ENCODE measurements at regions not wholly inside any gene's neighbourhood (a gene's known extent, or its start where the extent isn't known, plus 50 kb on each side); places are given as distances from the start of the nearest gene placed in this dataset.

DNA sequence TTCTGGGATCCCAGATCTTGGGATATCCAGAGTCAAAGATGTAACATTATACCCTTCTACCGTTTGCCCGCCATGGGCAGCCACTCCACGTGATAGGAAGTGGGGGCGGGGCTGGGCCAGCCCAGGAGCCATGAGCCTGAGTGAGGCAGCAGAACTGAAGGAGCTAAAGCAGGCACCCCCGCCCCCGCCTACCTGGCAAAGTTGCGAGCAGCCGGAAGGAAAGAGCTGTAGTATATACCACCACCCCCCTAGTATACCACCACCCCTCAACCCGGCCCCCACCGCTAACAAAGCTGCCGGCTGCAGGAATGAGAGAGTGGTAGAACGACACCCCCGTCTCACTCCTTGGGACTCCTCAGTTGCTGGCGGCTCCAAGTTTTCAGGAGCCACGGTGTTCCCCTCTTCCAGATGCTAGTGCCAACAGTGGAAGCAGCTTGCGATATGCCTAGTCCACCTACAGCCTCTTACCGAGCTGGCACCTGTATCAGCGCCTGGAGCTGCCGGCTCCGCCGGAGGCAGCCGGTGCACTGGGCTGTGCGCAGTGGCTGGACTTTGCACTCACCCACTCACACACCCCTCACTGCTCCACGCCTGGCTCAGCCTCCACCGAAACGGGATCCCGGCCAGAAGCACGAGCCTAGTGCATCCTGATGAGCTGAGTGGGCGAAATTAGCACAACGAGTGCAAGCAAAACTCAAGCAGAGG lies 230.7 kb upstream of the PRR20A start:
- TF ChIP-seq, protein P1, sequence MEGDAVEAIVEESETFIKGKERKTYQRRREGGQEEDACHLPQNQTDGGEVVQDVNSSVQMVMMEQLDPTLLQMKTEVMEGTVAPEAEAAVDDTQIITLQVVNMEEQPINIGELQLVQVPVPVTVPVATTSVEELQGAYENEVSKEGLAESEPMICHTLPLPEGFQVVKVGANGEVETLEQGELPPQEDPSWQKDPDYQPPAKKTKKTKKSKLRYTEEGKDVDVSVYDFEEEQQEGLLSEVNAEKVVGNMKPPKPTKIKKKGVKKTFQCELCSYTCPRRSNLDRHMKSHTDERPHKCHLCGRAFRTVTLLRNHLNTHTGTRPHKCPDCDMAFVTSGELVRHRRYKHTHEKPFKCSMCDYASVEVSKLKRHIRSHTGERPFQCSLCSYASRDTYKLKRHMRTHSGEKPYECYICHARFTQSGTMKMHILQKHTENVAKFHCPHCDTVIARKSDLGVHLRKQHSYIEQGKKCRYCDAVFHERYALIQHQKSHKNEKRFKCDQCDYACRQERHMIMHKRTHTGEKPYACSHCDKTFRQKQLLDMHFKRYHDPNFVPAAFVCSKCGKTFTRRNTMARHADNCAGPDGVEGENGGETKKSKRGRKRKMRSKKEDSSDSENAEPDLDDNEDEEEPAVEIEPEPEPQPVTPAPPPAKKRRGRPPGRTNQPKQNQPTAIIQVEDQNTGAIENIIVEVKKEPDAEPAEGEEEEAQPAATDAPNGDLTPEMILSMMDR (conservative IDR thresholded peaks at IDR 0.05), result no peak
- DNase-seq (ENCODE audit: low read depth, low spot score), result no peak
- H3K36me3 Mint-ChIP-seq (ENCODE audit: low read depth), result no peaks in the 10 kb centered on the region
- no peaks in the 10 kb centered on the region for H3K4me1 Mint-ChIP-seq
- H3K4me3 Mint-ChIP-seq, result no peak overlapping the region
- H3K9me3 Mint-ChIP-seq, result no peaks in the 10 kb centered on the region
- H3K27me3 Mint-ChIP-seq (ENCODE audit: low read depth), result no peaks in the 10 kb centered on the region
- no peak overlapping the region for H3K27ac Mint-ChIP-seq (ENCODE audit: unreplicated experiment)

DNA sequence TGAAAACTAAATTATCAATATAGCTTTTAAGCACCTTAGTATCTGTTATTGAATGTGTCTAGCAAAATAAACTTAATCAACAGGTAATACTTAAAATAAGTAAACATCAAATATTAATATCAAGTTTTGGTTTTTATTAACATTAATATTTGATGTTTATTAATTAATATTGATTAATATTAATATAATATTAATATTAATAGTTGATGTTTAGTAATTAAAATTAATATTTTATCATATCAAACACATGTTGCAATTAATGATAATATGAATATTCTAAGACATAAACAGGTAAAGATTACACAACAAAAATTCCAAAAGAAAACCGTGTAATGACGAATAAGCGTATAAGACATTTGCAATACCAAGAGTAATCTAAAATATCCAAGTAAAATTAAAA lies 222.8 kb upstream of the PRR20A start:
- Mint-ChIP-seq H3K27me3 (ENCODE audit: low read depth) (no peaks in the 10 kb centered on the region), H3K27ac (ENCODE audit: unreplicated experiment) (no peak overlapping the region), H3K4me1 (no peaks in the 10 kb centered on the region), H3K36me3 (ENCODE audit: low read depth) (no peaks in the 10 kb centered on the region), H3K9me3 (no peaks in the 10 kb centered on the region), H3K4me3 (no peak overlapping the region)
- no peak for DNase-seq (ENCODE audit: low read depth, low spot score)
- TF ChIP-seq, protein P1 (conservative IDR thresholded peaks at IDR 0.05), result no peak

DNA sequence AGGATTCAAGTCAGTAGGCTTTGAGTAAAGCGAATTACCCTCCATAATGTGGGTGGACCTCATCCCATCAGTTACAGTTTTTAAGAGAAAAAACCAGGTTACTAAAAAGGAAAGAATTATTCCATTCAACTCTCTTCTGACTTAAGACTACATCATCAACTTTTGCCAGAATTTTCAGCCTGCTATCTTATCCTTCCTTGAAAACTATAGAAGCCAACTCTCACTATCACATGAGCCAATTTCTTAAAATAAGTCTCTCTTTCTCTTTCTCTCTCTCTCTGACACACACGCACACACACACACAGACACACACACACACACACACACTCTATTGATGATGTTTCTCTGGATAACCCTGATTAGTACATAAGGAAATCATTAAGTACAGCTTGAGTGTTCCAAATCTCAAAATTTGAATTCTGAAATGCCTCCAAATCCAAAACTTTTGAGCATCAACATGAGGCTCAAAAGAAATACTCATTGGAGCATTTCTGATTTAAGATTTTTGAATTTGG lies 217.0 kb upstream of the PRR20A start:
- DNase-seq (ENCODE audit: low read depth, low spot score), result no peak
- no peaks in the 10 kb centered on the region for H3K4me1 Mint-ChIP-seq
- TF ChIP-seq, protein P1 (conservative IDR thresholded peaks at IDR 0.05), result no peak
- no peak overlapping the region for H3K4me3 Mint-ChIP-seq
- H3K27ac Mint-ChIP-seq (ENCODE audit: unreplicated experiment), result no peak overlapping the region
- H3K9me3 Mint-ChIP-seq, result no peaks in the 10 kb centered on the region
- H3K27me3 Mint-ChIP-seq (ENCODE audit: low read depth), result no peaks in the 10 kb centered on the region
- no peaks in the 10 kb centered on the region for H3K36me3 Mint-ChIP-seq (ENCODE audit: low read depth)

DNA sequence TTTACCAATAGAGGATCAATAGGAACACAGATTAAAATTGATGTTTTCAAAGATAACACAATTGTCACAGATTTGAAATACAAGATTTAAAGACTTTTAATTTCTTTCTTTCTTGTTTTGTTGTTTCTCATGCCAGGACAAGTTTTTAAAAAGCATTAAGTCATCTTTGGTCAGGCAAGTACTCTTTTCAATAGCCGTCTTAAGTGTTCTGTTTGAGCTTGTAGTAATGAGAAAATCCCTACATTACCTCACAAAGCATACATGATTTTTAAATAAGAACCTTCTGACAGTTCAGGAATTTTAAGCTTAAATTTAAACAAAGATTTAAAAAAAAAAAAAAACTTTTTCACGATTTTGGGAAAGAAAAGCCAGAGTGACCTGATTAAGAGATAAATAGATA lies 216.3 kb upstream of the PRR20A start:
- Mint-ChIP-seq H3K27ac (ENCODE audit: unreplicated experiment) (no peak overlapping the region), H3K4me3 (no peak overlapping the region), H3K36me3 (ENCODE audit: low read depth) (no peaks in the 10 kb centered on the region), H3K27me3 (ENCODE audit: low read depth) (no peaks in the 10 kb centered on the region), H3K4me1 (no peaks in the 10 kb centered on the region), H3K9me3 (no peaks in the 10 kb centered on the region)
- no peak for DNase-seq (ENCODE audit: low read depth, low spot score)
- TF ChIP-seq, protein P1 (conservative IDR thresholded peaks at IDR 0.05), result no peak

DNA sequence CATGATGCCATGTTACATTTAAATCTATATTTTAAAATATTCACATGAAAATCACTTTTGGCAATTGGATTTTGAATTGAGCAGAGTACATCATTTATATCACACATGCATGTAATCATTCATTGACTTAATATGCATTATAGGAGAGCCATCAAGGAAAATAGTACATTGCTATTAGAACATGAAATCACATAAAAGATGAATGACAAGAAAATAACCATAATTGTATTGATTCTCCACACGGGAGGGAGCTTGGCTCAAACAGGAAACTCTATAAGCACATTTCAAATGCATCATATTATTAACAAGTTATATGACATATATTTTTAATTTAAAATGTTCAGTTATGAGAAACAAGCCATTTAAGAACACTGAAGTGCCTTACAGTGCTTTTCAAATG lies 208.6 kb upstream of the PRR20A start:
- TF ChIP-seq, protein P1 (conservative IDR thresholded peaks at IDR 0.05), result no peak
- H3K27me3 Mint-ChIP-seq (ENCODE audit: low read depth), result no peaks in the 10 kb centered on the region
- H3K27ac Mint-ChIP-seq (ENCODE audit: unreplicated experiment), result no peak overlapping the region
- H3K4me1 Mint-ChIP-seq, result no peaks in the 10 kb centered on the region
- peaks cover 5% of the 10 kb centered on the region for H3K9me3 Mint-ChIP-seq
- H3K36me3 Mint-ChIP-seq (ENCODE audit: low read depth), result no peaks in the 10 kb centered on the region
- DNase-seq (ENCODE audit: low read depth, low spot score), result no peak
- no peak overlapping the region for H3K4me3 Mint-ChIP-seq

All from neural crest cell (in vitro differentiated cells).